Middle frontal gyrus (tissue), 1 donor: ENCODE measurements at regions not wholly inside any gene's neighbourhood (a gene's known extent, or its start where the extent isn't known, plus 50 kb on each side); places are given as distances from the start of the nearest gene placed in this dataset.

Experiments used
- DNase-seq: peaks from one replicate; pipeline ENCODE4 v3.0.0-alpha.2; 2015; ENCODE audit warnings: low spot score; ENCODE audit errors: extremely low spot score

DNA sequence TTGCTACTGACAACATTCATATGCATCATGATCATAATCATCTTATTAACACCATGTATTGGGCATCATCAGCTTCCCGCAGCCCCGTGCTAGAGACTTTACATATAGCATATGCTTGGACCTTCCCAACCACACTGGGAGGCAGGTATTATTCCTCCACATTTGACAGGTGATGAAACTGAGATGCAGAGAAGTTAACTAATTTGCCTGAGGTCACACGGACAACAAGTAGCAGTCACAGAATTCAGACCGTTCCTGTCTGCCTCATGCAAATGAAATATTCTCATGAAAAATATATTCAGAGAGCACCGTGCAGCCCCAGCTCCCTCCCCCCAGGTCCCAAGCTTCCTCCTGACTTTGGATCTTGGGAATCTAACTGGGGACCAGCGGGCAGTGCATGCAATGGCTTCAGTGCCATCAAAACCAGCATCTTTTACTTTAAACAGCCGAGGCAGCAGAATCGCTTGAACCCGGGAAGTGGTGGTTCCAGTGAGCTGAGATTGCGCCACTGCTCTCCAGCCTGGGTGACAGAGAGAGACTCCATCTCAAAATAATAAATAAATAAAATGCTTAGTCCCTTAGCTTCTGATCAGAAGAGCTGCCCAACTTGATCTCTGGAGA is 112.2 kb upstream of the GPR26 start:
- no peak for DNase-seq

GRCh38 chr10:123554656-123555055 is 111.5 kb upstream of the GPR26 start:
- no peak for DNase-seq

DNA sequence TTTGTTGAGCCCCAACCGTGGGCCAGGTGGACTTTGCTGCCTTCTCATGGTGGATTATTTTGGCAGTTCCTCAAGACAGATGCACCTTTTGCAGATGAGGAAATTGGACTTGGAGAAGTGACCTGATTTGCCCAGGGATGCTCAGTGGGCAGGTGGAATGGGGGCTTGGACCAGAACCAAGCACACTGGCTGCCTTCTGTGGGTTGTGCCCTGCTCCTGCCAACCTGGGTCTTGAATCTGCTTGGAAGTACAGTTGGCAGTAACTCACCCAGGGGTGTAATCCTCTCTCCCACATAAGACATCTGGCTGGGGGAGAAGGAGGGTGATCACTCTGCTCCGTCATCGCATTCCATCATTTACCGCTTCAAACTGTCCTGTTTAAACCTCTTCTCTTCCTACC is 110.5 kb upstream of the GPR26 start:
- DNase-seq, result no peak

DNA sequence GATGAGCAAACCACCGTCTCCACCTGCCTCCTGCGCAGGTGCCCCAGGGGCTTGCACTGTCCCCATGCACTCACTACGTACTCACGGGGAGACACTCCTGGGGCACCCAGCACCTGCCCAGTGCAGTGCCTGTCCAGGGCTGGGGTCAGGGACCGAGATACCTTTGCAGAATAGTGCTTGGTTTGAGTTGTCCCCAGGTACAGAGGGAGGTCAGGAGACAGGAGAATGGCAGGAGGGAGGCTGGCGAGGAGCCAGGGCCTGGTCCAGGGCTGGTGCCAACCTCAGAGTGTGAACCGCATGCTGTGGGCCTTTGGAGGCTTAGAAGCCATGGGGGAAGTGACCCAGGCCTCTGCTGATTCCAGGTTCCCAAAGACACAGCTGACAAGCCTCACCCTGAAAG is 110.1 kb upstream of the GPR26 start:
- no peak for DNase-seq

- DNase-seq, result no peak
Measured at GRCh38 chr10:123556736-123557135, 109.4 kb upstream of the GPR26 start.

DNA sequence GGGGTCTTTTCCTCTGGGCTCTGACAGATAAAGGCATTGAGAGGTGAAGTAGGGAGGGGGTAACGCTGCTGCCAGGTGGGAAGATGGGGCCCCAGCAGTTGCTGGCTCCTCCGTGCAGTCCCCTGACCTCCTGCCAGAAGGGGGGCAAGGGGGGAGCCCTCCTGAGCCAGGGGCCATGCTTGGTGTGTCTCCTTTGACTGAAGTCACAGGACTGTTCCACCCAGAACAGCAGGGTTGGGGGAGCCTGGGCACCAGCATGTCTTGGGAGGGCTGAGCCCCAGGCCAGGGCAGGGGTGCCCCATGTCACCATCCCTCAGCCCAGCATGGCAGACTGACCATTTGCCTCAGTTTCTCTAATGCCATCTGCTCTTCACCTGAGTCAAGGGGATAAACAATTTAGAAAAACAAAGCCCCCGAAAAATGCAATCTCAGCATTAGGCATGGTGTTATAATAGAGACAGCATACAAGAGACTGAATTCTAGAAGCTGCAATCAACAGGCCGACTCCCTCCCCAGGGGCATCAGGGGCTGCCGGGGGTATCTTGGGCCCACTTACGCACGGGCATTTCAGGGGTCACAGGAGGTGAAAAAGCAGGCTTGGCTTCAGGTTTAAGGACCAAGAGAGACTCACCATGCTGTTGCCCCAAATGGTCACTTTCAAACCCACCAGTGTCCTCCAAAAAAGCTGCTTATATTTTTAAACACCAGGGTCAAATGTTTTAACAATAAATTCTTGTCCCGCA is 108.6 kb upstream of the GPR26 start:
- DNase-seq, result no peak

- no peak for DNase-seq
Measured at GRCh38 chr10:123558651-123559050, 107.5 kb upstream of the GPR26 start.

DNA sequence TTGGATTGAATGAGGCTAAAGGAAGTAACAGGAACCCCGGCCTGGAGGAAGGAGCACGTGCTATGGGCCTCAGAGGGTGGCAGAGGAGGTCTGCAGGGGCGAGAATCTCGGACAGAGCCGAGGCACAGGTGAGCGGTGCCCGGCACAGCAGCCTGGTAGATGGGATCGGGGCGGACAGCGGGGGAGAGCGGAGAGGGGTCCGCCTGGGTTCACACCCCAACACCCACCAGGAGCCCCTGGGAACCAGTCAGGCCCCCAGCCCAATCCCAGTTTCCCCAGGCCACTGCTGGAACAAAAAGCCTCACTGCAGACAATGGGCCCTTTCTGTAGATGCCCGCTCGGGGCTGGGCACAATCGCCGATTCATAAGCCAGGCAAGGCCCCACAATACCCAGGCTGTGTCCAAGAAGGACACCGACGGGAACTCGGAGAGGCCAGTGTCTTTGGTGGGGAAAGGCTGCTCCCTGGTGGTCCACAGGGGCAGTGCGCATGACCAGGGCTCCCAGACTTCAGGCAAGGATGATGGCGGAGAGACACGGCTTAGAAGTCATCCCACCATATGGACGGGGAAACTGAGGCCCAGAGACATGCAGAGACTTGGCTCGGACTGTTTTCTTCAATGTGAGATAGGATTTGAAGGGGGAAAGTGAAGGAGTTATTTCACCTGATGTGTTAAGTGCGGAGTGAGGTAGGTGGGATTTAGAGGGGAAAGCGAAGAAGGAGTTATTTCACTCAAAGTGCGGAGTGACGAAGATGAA is 106.9 kb upstream of the GPR26 start:
- peak; percentile 91 for DNase-seq

DNA sequence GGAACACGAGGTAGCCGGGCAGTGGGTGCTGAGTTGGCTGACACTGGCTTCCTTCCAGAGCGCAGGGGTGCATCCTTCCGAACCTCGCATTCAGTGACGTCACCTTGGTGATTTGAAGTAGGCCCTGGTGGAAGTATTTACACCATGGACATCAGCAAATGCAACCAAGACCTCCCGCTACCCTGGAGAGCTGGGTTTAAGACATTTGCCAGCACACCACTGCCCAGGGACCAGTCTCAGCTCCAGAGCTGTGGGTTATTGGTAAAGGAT is 106.4 kb upstream of the GPR26 start:
- DNase-seq, result no peak

DNA sequence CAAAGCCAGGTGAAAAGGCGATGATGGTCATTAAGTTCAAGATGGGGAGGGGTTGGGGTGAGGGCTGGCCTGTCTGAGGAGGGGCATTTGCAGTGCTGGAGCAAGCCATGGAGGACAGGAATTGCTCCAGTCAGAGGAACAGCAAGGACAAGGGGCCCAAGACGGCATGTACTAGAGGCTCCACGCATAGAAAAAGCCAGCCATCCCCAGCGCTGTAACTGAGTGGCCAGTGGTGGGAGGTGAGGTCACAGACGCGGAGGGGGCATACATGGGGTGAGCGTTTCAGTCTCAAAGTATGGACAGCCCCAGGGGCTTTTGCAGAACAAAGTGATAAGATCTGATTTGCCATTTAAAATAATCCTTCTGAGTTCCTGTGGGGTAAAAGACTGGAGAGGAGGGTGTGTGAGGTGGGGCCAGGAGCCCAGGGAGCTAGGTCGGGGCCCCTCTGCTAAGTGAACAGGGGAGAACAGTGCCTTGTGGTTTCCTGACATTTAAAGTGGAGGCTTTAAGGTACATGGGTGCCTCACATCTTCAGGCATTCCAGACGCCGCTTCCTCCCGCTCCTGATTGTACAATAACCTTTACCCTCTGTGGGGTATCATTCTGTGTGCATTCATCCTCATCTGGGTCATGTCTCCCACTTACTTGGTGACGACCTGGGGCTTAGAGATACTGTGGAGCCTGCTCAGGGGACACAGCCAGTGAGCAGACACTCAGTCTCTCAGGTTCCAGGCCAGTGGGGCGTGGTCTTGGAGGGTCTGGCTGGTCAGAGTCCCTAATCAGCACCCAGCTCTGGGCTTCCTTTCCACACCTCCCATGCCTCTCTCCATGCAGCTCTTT is 105.6 kb upstream of the GPR26 start:
- DNase-seq, result no peak

DNA sequence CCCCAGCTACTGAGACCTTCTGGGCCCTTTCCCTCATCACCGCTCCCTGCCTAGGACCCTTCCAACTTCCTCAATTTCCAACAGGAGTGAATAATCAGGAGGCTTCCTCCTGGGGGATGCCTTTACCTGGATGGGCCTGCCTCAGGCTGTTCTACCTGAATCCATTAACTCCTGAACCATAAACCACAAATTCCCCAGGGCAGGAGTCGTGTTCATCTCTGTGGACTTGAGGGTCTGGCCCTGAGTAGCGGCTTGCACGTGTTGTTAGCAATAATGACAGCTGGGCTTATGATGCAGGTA is 105.1 kb upstream of the GPR26 start:
- no peak for DNase-seq

DNA sequence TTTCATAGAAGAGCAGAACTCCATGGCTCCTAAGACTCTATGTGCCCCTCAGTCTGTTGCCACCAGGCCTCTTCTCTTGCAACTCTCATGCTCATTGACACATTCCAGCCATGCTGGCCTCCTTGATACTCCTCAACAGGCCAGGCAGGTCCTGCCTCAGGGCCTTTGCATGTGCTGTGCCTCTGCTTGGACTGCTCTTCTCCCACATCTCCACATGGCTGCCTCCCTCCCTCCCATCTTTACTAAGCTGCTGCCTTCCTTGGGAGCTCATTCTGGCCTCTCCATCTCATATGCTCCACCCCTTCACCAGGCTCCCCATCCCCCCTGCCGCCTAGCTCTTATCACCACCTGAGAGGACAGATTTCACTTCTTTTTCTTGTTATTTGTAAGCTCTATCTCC is 103.8 kb upstream of the GPR26 start:
- no peak for DNase-seq

DNA sequence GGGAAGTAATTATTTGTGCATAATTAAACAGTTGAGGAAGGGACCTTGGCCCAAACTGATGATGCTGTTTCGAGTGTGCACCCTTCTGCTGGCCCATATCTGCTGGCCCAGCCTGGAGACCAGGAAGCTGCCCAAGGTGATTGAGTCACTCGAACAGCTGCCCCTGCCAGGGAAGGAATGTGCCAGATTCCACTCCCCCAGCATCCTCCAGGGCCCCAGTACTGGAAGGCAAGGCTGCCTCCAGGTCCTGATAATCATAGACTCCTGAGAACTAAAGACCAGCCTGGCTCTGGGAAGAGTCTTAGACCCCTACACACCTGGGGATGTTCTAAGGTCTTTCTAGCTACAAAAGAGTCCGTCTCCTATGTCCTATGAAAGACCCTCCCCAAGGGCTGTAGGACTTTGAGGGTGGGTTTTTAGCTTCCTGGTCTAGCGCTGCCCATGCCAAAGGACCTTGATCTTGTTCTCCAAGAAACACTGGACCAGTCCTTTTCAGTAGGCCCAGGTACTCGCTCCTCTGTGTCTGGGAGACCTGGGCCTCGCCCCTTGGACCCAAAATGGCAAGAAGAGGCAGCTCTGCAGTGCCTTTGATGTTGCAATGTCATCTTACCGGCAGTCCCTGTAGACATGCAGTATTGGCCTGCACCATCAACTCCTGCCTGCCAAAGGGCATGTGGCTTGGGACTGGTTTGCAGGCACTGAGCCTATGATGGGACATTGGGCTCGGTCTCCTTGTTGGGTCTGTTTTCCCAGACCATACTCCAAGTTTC is 103.2 kb upstream of the GPR26 start:
- no peak for DNase-seq

DNA sequence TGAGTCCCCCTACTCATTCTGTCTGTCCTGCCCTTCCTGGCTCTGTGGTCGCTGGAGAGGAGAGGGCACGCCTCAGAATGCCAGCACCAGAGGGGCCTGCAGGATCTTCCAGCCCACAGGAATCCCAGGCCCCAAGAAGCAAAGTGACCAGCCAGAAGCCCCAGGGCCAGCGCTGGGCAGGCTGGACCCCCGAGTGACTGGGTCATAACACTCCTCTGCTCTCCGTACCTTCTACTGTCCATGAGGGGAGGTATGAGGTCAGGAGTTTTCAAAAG is 102.6 kb upstream of the GPR26 start:
- no peak for DNase-seq

DNA sequence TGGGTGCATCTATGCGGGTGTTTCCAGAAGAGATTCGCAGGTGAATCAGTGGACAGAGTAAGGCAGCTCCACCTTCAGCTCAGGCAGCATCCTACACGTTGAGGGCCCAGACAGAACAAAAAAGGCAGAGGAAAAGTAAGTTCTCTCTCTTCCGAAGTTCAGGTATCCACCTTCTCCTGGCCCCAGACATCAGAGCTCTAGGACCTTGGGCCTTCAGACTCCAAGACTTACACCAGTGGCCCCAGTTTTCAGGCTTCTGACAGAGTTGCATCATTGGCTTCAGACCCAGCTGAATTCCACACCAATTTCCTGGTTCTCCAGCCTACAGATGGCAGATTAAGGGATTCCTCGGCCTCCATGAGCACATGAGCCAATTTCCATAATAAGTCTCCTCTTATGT is 102.2 kb upstream of the GPR26 start:
- no peak for DNase-seq

DNA sequence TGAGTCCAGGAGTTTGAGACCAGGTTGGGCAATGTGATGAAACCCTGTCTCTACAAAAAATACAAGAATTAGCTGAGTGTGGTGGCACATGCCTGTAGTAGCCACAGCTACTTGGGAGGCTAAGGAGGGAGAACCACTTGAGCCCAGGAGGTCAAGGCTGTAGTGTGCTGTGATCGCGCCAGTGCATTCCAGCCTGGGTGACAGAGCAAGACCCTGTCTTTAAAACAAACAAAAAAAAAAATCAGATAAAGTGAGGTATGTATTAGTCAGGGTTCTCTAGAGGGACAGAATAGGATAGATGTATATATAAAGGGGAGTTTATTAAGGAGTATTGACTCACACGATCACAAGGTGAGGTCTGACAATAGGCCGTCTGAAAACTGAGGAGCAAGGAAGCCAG is 101.5 kb upstream of the GPR26 start:
- DNase-seq, result no peak

DNA sequence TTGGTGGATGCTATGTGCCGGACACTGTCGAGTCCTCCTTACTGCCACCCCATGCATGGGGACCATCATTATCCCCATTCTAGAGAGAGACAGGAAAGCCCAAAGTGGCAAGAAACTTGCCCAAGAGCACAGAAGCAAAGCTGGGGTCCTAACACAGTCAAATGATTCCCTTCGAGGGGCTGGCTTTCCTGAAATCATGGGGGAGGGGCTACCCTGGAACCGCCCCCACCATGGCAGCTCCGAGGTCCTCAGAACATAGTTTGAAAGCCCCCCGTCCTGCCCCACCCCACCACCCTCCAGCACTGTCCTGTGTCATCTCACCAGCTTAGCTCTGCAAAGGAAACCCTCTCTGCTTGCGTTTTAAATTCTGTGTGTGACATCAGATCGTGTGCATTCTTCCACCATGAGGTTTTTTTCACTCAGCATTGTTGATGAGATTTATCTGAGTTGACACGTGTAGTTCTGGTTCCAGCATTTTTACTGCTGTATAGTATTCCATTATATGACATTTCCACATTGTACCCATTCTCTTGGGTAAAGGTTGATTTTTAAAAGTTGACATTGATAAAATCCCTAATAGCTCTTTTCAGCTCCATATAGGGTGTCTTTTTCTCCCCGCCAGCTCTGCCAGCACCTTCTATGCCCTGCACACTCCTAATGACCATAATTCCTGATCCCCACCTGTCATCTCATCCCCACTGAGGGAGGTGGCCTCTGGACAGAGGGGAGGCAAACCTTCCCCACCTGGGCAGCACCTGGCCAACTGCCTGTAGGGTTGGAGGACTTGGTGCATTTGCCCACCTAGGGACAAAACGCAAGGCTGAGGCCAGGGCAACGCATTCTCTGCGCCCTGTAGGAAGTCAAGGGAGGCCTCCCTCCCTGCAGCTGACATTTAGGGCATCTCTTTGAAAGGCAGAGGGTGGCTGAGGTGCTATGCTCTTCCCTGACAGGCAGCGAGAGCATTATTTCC is 100.2 kb upstream of the GPR26 start:
- DNase-seq, result no peak

GRCh38 chr10:123567984-123568739 is 98.0 kb upstream of the GPR26 start:
- DNase-seq, result no peak

DNA sequence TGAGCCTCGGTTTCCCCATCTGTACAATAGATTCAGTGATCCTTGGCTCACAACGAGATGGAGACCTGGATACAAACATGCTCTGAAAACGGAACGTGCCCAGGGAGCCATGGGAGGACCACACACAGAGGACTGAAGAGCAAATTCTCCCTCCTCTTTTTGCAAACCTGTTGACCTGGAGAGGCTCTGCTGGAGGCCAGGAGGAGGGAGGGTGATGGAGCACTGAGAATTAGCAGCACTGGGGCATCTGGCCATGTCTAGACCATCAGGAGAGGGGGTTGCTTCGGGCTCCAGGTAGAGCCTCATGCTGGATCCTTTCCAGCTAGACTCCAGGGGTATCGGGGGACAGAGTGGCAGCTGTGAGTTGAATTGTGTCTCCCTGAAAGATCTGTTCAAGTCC is 97.4 kb upstream of the GPR26 start:
- no peak for DNase-seq
